ENCODE measurements at regions not wholly inside any gene's neighbourhood (a gene's known extent, or its start where the extent isn't known, plus 50 kb on each side); places are given as distances from the start of the nearest gene placed in this dataset.

- no peak for TF ChIP-seq CTCF (IDR thresholded peaks at IDR 0.05)
- no peak for TF ChIP-seq POLR2A (IDR thresholded peaks at IDR 0.05)
- Histone ChIP-seq H3K4me3 (replicated peaks in 1 of 3) (no peak overlapping the region), H3K27ac (no peak overlapping the region), H3K9me3 (no peaks in the 10 kb centered on the region), H3K27me3 (no peaks in the 10 kb centered on the region), H3K4me1 (no peaks in the 10 kb centered on the region), H3K36me3 (no peaks in the 10 kb centered on the region)
- DNase-seq = no peak
- intact Hi-C loops (cut with DNase I) = no loop called here
- 85 to 89% methylated on average over 4 of the region's 4 CpGs for WGBS, 2 donors
These were observed 1286.9 kb downstream of the EPHA7 start for GRCh38 chr6:92132457-92132856.

GRCh38 chr6:92130944-92131343 is 1288.4 kb downstream of the EPHA7 start:
- WGBS, 2 donors = 55 to 83% methylated on average over 2 of the region's 2 CpGs
- H3K4me1 ChIP-seq = no peaks in the 10 kb centered on the region
- DNase-seq = no peak
- no peak overlapping the region for H3K27ac ChIP-seq
- no peaks in the 10 kb centered on the region for H3K27me3 ChIP-seq
- intact Hi-C loops (cut with DNase I) = no loop called here
- TF ChIP-seq CTCF (IDR thresholded peaks at IDR 0.05) = no peak
- no peak for TF ChIP-seq POLR2A (IDR thresholded peaks at IDR 0.05)
- H3K9me3 ChIP-seq = no peaks in the 10 kb centered on the region
- no peaks in the 10 kb centered on the region for H3K36me3 ChIP-seq
- no peak overlapping the region for H3K4me3 ChIP-seq (replicated peaks in 1 of 3)

GRCh38 chr6:92126983-92127382 is 1292.4 kb downstream of the EPHA7 start:
- WGBS, 2 donors = 62 to 64% methylated on average over 6 of the region's 6 CpGs
- no peak for DNase-seq
- Histone ChIP-seq H3K36me3 (no peaks in the 10 kb centered on the region), H3K4me1 (no peaks in the 10 kb centered on the region), H3K9me3 (no peaks in the 10 kb centered on the region), H3K4me3 (replicated peaks in 1 of 3) (no peak overlapping the region), H3K27ac (no peak overlapping the region), H3K27me3 (no peaks in the 10 kb centered on the region)
- TF ChIP-seq POLR2A (IDR thresholded peaks at IDR 0.05) (no peak), CTCF (IDR thresholded peaks at IDR 0.05) (no peak)
- intact Hi-C loops (cut with DNase I) = no loop called here

- Histone ChIP-seq H3K4me1 (no peaks in the 10 kb centered on the region), H3K9me3 (no peaks in the 10 kb centered on the region), H3K4me3 (replicated peaks in 1 of 3) (no peak overlapping the region), H3K27me3 (no peaks in the 10 kb centered on the region), H3K36me3 (no peaks in the 10 kb centered on the region), H3K27ac (no peak overlapping the region)
- TF ChIP-seq CTCF (IDR thresholded peaks at IDR 0.05) = no peak
- no peak for TF ChIP-seq POLR2A (IDR thresholded peaks at IDR 0.05)
- WGBS, 2 donors = 74 to 78% methylated on average over 4 of the region's 4 CpGs
- DNase-seq = no peak
- intact Hi-C loops (cut with DNase I) = no loop called here
These were observed 1293.3 kb downstream of the EPHA7 start for GRCh38 chr6:92126088-92126487.

GRCh38 chr6:92125681-92126080 is 1293.7 kb downstream of the EPHA7 start:
- DNase-seq = no peak
- 42 to 46% methylated on average over 4 of the region's 4 CpGs for WGBS, 2 donors
- Histone ChIP-seq H3K4me1 (no peaks in the 10 kb centered on the region), H3K36me3 (no peaks in the 10 kb centered on the region), H3K9me3 (no peaks in the 10 kb centered on the region), H3K4me3 (replicated peaks in 1 of 3) (no peak overlapping the region), H3K27me3 (no peaks in the 10 kb centered on the region), H3K27ac (no peak overlapping the region)
- intact Hi-C loops (cut with DNase I) = no loop called here
- TF ChIP-seq CTCF (IDR thresholded peaks at IDR 0.05) = no peak

Data from thyroid gland (tissue), 4 donors.